B cell (primary cell): ENCODE measurements at regions not wholly inside any gene's neighbourhood (a gene's known extent, or its start where the extent isn't known, plus 50 kb on each side); places are given as distances from the start of the nearest gene placed in this dataset.

Source experiments
- ATAC-seq: fragments of 200-7000 bp; cut with Tn5 transposase; one replicate; pipeline ENCODE4 v1.10.0; 2021; ENCODE audit warnings: low read depth, mild to moderate bottlenecking, moderate number of reproducible peaks, moderate library complexity
- CTCF ChIA-PET: fragments of 350-600 bp; sonication (Branson Sonifier 250); formaldehyde crosslinking; loops from one replicate; lab custom pipeline; 2021; ENCODE audit warnings: antibody characterized with exemption, inconsistent platforms; lab: Charles Lee
- POLR2A ChIA-PET: fragments of 350-600 bp; sonication (Branson Sonifier 250); formaldehyde crosslinking; loops from one replicate; lab custom pipeline; 2021; ENCODE audit warnings: antibody characterized with exemption; lab: Charles Lee
- DNase-seq: peaks from one replicate; pipeline ENCODE4 v3.0.0; 2013
- H2AFZ ChIP-seq: 2 replicates; pipeline ENCODE4 v1.6.1; 2012; ENCODE audit warnings: mild to moderate bottlenecking, low read depth, low read length; ENCODE audit not compliant: insufficient read depth, poor library complexity, severe bottlenecking
- H3K27ac ChIP-seq, 2 donors: 1 replicate in 1 of 2; 2 replicates in 1 of 2; pipeline ENCODE4 v1.5.1; 2012 to 2013; ENCODE audit warnings: low read length in 2 of 2, mild to moderate bottlenecking in 2 of 2, moderate library complexity in 1 of 2
- H3K27me3 ChIP-seq, 4 experiments: fragments of 200-600 bp in 1 of 4; sonication (generic) in 1 of 4; replicated peaks in 1 of 4; 1 replicate in 2 of 4; 2 replicates in 2 of 4; pipeline versions ENCODE4 v1.6.1 to v1.7.0; 2013 to 2016; ENCODE audit warnings: low read length in 3 of 4, mild to moderate bottlenecking in 2 of 4, mixed read lengths in 1 of 4, moderate library complexity in 1 of 4; ENCODE audit not compliant: insufficient read depth in 4 of 4, control insufficient read depth in 3 of 4; ENCODE audit errors: control extremely low read depth in 1 of 4
- H3K36me3 ChIP-seq, 2 experiments: replicated peaks in 1 of 2; 1 replicate in 1 of 2; 2 replicates in 1 of 2; pipeline versions ENCODE4 v1.6.1 to v1.7.1; 2013; ENCODE audit warnings: low read length in 1 of 2; ENCODE audit not compliant: insufficient read depth in 2 of 2, control insufficient read depth in 1 of 2; ENCODE audit errors: control extremely low read depth in 1 of 2, extremely low read depth in 1 of 2
- H3K4me1 ChIP-seq, 2 donors: fragments of 200-600 bp in 1 of 2; sonication (generic) in 1 of 2; 1 replicate in 1 of 2; 2 replicates in 1 of 2; pipeline versions ENCODE4 v1.5.1 to v1.6.1; 2013 to 2017; ENCODE audit warnings: low read length in 2 of 2; ENCODE audit not compliant: control insufficient read depth in 2 of 2, insufficient read depth in 2 of 2
- H3K4me2 ChIP-seq: replicated peaks from 2 replicates; pipeline ENCODE3; 2012; ENCODE audit warnings: mild to moderate bottlenecking, low read depth, low read length; ENCODE audit not compliant: poor library complexity, severe bottlenecking
- H3K4me3 ChIP-seq, 5 experiments: fragments of 200-600 bp in 1 of 5; sonication (generic) in 1 of 5; 1 replicate in 3 of 5; 2 replicates in 2 of 5; pipeline versions ENCODE4 v1.5.1 to v1.7.0; 2011 to 2016; ENCODE audit warnings: low read length in 4 of 5, mild to moderate bottlenecking in 4 of 5, low read depth in 2 of 5, control low read depth in 1 of 5, moderate library complexity in 1 of 5; ENCODE audit not compliant: insufficient read depth in 1 of 5; ENCODE audit errors: control extremely low read depth in 1 of 5, extremely low read depth in 1 of 5
- H3K79me2 ChIP-seq: fragments of 200-600 bp; sonication (generic); one replicate; pipeline ENCODE4 v1.6.0; 2016; ENCODE audit warnings: low read length; ENCODE audit not compliant: control insufficient read depth, insufficient read depth
- H3K9ac ChIP-seq: fragments of 200-600 bp; sonication (generic); 2 replicates; pipeline ENCODE4 v1.6.1; 2017; ENCODE audit warnings: mild to moderate bottlenecking, low read length, moderate library complexity
- H3K9me3 ChIP-seq, 3 donors: one replicate each; pipeline versions ENCODE4 v1.6.1 to v1.7.1; 2013; ENCODE audit warnings: low read length in 2 of 3; ENCODE audit not compliant: control insufficient read depth in 2 of 3, insufficient read depth in 1 of 3; ENCODE audit errors: control extremely low read depth in 1 of 3
- H4K20me1 ChIP-seq: 2 replicates; pipeline ENCODE4 v1.6.0; 2012; ENCODE audit warnings: mild to moderate bottlenecking, low read length; ENCODE audit not compliant: insufficient read depth, control insufficient read depth, poor library complexity, severe bottlenecking
- H3K27ac Mint-ChIP-seq: one replicate; pipeline ENCODE4 v1.8.0; 2021; ENCODE audit warnings: mixed read lengths
- H3K27me3 Mint-ChIP-seq: one replicate; pipeline ENCODE4 v1.8.0; 2021; ENCODE audit warnings: mixed read lengths
- H3K4me1 Mint-ChIP-seq: one replicate; pipeline ENCODE4 v1.8.0; 2021; ENCODE audit warnings: mixed read lengths
- H3K4me3 Mint-ChIP-seq: one replicate; pipeline ENCODE4 v1.8.0; 2021; ENCODE audit warnings: mixed read lengths
- H3K9me3 Mint-ChIP-seq: one replicate; pipeline ENCODE4 v1.8.0; 2022; ENCODE audit warnings: mixed read lengths; ENCODE audit not compliant: insufficient read depth
- CTCF ChIP-seq: fragments of 200-600 bp; IDR thresholded peaks from one replicate; pipeline ENCODE4 v1.8.0; 2022; ENCODE audit warnings: antibody characterized with exemption, mild to moderate bottlenecking
- EZH2 ChIP-seq: IDR thresholded peaks from 2 replicates; pipeline ENCODE4 v1.6.1; 2012; ENCODE audit warnings: borderline replicate concordance, low read depth, mild to moderate bottlenecking, moderate library complexity, low read length; ENCODE audit not compliant: insufficient read depth, poor library complexity, severe bottlenecking
- WGBS: methylation state at CpG from one replicate; pipeline ENCODE4 v1.1.5; 2013; ENCODE audit warnings: missing lambda C conversion rate; ENCODE audit not compliant: insufficient coverage; 5-methylcytosine and 5-hydroxymethylcytosine counted together
- intact Hi-C: fragments of 100-400 bp; cut with micrococcal nuclease; formaldehyde crosslinking; loops from one replicate; pipeline ENCODE4 v1.10.0; 2022

DNA sequence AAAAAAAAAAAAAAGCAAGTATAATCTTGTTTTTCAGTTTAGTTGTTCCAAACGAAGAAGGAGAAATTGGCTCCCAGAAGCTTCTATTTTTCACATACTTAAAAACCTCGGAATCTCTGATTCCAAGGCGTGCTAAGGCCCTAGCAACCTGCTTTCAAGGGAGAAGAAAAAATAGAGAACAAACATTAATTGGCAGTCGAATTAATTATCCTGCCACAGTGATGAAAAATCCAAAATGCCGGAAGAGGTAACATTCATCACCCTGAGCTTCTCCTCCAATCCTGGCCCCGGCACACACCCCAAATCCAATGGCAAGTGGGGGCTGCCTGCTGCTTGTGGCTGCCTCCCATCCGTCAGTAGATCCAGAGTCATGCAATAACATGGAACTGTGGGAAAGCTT, 250.2 kb upstream of the CHAC2 start:
- Histone ChIP-seq H2AFZ (no peak overlapping the region), H3K27ac (no peak overlapping the region), H3K27me3 (no peaks in the 10 kb centered on the region), H3K79me2 (no peaks in the 10 kb centered on the region), H3K9ac (no peak overlapping the region), H3K4me3 (no peak overlapping the region), H3K9me3 (no peaks in the 10 kb centered on the region), H3K36me3 (no peaks in the 10 kb centered on the region), H3K4me2 (no peak overlapping the region), H3K4me1 (no peaks in the 10 kb centered on the region), H4K20me1 (no peaks in the 10 kb centered on the region)
- no peak for DNase-seq
- Mint-ChIP-seq H3K27ac (no peak overlapping the region), H3K4me1 (peaks cover 6% of the 10 kb centered on the region), H3K9me3 (no peaks in the 10 kb centered on the region), H3K27me3 (peaks cover 4% of the 10 kb centered on the region), H3K4me3 (no peak overlapping the region)
- 95% methylated on average over 5 of the region's 7 CpGs for WGBS
- ChIA-PET POLR2A (no interaction called here), CTCF (no interaction called here)
- ATAC-seq, result no peak
- TF ChIP-seq CTCF (no peak), EZH2 (no peak)
- intact Hi-C loops, result no loop called here

GRCh38 chr2:53516650-53517049, 251.0 kb upstream of the CHAC2 start:
- Mint-ChIP-seq H3K4me3 (no peak overlapping the region), H3K27ac (no peak overlapping the region), H3K4me1 (peaks cover 6% of the 10 kb centered on the region), H3K9me3 (no peaks in the 10 kb centered on the region), H3K27me3 (peaks cover 4% of the 10 kb centered on the region)
- H3K4me1 ChIP-seq, result no peaks in the 10 kb centered on the region
- DNase-seq (no peak), ATAC-seq (no peak)
- no peak overlapping the region for H3K4me2 ChIP-seq
- 94% methylated on average over 2 of the region's 7 CpGs for WGBS
- ChIA-PET POLR2A (no interaction called here), CTCF (no interaction called here)
- intact Hi-C loops, result no loop called here
- no peak overlapping the region for H3K4me3 ChIP-seq
- TF ChIP-seq EZH2 (no peak), CTCF (no peak)
- no peaks in the 10 kb centered on the region for H3K27me3 ChIP-seq
- H3K36me3 ChIP-seq, result no peaks in the 10 kb centered on the region
- H2AFZ ChIP-seq, result no peak overlapping the region
- no peaks in the 10 kb centered on the region for H3K9me3 ChIP-seq
- no peak overlapping the region for H3K27ac ChIP-seq
- H3K9ac ChIP-seq, result no peak overlapping the region
- no peaks in the 10 kb centered on the region for H4K20me1 ChIP-seq
- no peaks in the 10 kb centered on the region for H3K79me2 ChIP-seq
